MM.1S (cell line): ENCODE measurements at regions not wholly inside any gene's neighbourhood (a gene's known extent, or its start where the extent isn't known, plus 50 kb on each side); places are given as distances from the start of the nearest gene placed in this dataset.
"Not testable (repeated sequence)": the region's sequence is repeated elsewhere in the genome, so short reads cannot be mapped to it uniquely, and the experiment has no call there.

Experiments used
- DNase-seq: peaks from one replicate; pipeline ENCODE4 v3.0.0-alpha.2; 2015
- H2AFZ ChIP-seq: fragments of 300-600 bp; sonication (generic); 2 replicates; pipeline ENCODE4 v1.6.0; 2016; ENCODE audit warnings: antibody characterized with exemption, low read length
- H3F3A ChIP-seq: fragments of 300-600 bp; sonication (generic); 2 replicates; pipeline ENCODE4 v1.6.1; 2016; ENCODE audit warnings: mild to moderate bottlenecking, antibody characterized with exemption, low read length, moderate library complexity, mixed read lengths; ENCODE audit not compliant: insufficient read depth
- H3K27ac ChIP-seq: fragments of 300-600 bp; sonication (generic); 2 replicates; pipeline ENCODE4 v1.5.1; 2016; ENCODE audit warnings: mild to moderate bottlenecking, low read length
- H3K27me3 ChIP-seq: fragments of 300-600 bp; sonication (generic); replicated peaks from 2 replicates; pipeline ENCODE4 v1.6.0; 2016; ENCODE audit warnings: low read length; ENCODE audit not compliant: insufficient read depth
- H3K36me3 ChIP-seq: fragments of 300-600 bp; sonication (generic); replicated peaks from 2 replicates; pipeline ENCODE4 v1.6.1; 2016; ENCODE audit warnings: mild to moderate bottlenecking, low read length, mixed read lengths; ENCODE audit not compliant: insufficient read depth
- H3K4me1 ChIP-seq: fragments of 300-600 bp; sonication (generic); 2 replicates; pipeline ENCODE4 v1.6.1; 2016; ENCODE audit warnings: low read length, mixed read lengths
- H3K4me2 ChIP-seq: fragments of 300-600 bp; sonication (generic); 2 replicates; pipeline ENCODE4 v1.6.0; 2016; ENCODE audit warnings: low read depth, low read length
- H3K4me3 ChIP-seq: fragments of 300-600 bp; sonication (generic); 2 replicates; pipeline ENCODE4 v1.5.1; 2016; ENCODE audit warnings: low read length, mixed read lengths
- H3K79me2 ChIP-seq: fragments of 300-600 bp; sonication (generic); 2 replicates; pipeline ENCODE4 v1.6.1; 2016; ENCODE audit warnings: mixed run types, low read length, mixed read lengths
- H3K9ac ChIP-seq: fragments of 300-600 bp; sonication (generic); 2 replicates; pipeline ENCODE4 v1.6.1; 2016; ENCODE audit warnings: low read length, mixed read lengths
- H3K9me2 ChIP-seq: fragments of 300-600 bp; sonication (generic); replicated peaks from 2 replicates; pipeline ENCODE4 v1.6.1; 2016; ENCODE audit warnings: mild to moderate bottlenecking, low read length, mixed read lengths; ENCODE audit not compliant: insufficient read depth
- H3K9me3 ChIP-seq: fragments of 300-600 bp; sonication (generic); replicated peaks from 2 replicates; pipeline ENCODE4 v1.6.1; 2016; ENCODE audit warnings: mild to moderate bottlenecking, low read length, mixed read lengths; ENCODE audit not compliant: insufficient read depth
- H4K20me1 ChIP-seq: fragments of 300-600 bp; sonication (generic); 2 replicates; pipeline ENCODE4 v1.6.1; 2016; ENCODE audit warnings: mild to moderate bottlenecking, low read length, moderate library complexity, mixed read lengths; ENCODE audit not compliant: insufficient read depth

DNA sequence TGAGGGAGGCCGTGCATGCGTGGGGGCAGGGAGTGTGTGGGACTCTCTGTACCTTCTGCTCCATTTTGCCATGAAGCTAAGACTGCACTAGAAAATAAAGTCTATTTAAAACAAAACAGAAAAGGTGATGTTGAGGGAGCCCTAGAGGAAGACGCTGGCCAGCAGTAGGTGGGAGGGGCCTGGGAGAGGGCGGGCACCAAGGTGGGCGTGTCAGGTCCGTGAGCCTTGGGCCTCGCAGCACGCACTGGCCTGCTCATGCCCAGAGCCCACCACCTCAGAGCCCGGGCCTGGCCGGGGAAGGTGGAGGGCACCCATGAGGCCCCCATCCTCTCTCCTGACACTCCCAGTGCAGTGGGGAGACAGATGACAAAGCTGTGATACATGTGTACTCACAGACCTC, 5408.3 kb upstream of the TPTE start:
- not testable (repeated sequence) for DNase-seq

DNA sequence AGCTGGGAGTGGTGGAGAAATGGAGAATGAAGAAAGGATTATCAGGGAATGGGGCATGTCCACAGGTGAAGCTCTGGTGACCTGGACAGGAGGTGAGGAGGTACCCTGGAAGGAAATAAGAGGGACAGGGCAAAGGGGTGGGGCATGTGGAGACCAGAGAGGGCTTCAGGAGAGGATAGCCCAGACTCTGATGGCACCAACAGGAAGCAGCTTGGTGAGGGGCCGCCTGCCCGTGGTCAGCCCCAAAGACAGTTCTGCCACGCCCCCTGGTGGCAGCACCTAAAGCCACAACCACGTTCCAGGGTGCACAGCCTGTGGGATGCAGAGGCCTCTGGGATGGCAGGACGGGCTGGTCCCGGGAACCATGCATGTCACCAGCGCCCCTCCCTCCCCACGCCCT, 5406.9 kb upstream of the TPTE start:
- not testable (repeated sequence) for H3F3A ChIP-seq, H3K4me2 ChIP-seq, H2AFZ ChIP-seq, H3K9ac ChIP-seq, H3K9me2 ChIP-seq, H3K4me1 ChIP-seq, DNase-seq, H4K20me1 ChIP-seq, H3K9me3 ChIP-seq, H3K27ac ChIP-seq, H3K27me3 ChIP-seq, H3K36me3 ChIP-seq, H3K79me2 ChIP-seq, H3K4me3 ChIP-seq

More for the DNA sequence above, 5408.3 kb upstream of the TPTE start:
- not testable (repeated sequence) for H4K20me1 ChIP-seq, H3K79me2 ChIP-seq, H3K36me3 ChIP-seq, H3K27ac ChIP-seq, H3K9ac ChIP-seq, H3K4me1 ChIP-seq, H3K9me3 ChIP-seq, H3K9me2 ChIP-seq, H3F3A ChIP-seq, H2AFZ ChIP-seq, H3K27me3 ChIP-seq, H3K4me3 ChIP-seq, H3K4me2 ChIP-seq

DNA sequence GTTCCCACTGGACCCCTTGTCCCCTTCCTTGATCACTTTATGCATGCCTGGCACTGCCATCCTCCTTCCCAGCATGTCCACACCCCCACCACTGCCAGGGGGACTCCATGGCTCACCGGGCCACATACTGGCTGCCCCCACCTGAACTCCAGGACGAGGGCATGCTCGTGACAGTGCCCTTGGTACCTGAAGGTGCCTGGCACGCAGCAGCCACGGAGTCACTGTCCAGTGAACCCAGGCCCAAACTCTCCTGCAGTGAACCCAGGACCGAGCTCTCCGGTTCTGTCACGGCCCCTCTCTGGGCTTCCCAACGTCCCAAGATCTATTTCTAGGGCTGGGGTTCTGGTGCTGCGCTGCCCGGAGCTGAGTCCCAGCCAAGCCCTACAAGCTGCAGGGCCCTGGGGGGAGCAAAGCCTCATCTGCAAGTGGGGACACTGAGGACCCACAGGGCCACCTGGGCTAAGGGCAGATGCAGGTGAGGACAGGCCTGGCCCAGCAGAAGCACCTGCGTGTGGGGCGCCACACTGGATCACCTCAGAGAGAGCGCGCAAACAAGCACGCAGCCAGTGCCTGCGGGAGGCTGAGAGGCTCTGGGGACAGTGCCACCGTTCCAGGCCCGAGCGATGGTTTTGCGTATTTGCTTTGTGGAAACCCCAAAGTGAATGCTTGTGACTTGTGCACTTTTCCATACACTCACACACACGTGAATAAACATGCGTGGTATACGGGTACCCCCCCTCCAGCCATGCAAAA, 5406.3 kb upstream of the TPTE start:
- H3K36me3 ChIP-seq, H4K20me1 ChIP-seq, DNase-seq, H3F3A ChIP-seq, H3K4me1 ChIP-seq, H3K9me2 ChIP-seq, H3K4me3 ChIP-seq, H3K9me3 ChIP-seq, H3K79me2 ChIP-seq, H3K4me2 ChIP-seq, H3K27ac ChIP-seq, H3K9ac ChIP-seq, H2AFZ ChIP-seq, H3K27me3 ChIP-seq: not testable (repeated sequence)

DNA sequence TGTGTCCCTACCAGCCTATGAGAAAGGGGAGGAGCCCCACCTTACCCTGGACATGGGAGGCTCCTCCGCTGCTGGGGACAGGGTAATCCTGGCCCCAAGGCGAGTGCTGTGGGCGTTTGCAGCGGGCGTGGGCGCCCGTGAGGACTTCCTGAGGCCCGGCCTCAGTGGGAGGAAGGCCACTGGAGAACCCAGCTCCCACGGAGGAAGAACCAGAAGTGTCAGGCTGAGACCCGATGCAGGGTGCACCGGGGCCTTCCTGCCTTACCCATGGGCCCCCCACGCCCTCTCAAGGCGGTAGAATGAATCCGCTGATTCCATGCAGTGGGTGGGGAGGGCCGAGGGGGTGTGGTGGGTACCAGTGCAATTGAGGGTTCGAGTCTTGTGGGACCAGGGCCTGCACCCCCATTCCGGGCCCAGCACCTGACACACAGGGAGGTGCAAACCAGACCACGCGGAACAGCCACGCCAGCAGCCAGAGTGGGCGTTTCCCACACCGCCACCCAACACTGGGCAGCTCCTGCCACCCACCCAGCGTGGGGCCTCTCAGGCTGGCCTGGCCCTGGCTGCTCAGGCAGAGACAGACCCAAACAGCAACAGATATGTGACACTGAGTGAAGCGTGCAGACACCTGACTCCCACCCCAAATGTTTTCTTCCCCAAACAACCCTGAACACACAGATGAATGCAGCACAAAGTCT, 5405.6 kb upstream of the TPTE start:
- not testable (repeated sequence) for H3K27ac ChIP-seq, H3K4me1 ChIP-seq, H3K4me3 ChIP-seq, H3F3A ChIP-seq, DNase-seq, H3K9me3 ChIP-seq, H3K9ac ChIP-seq, H2AFZ ChIP-seq, H3K36me3 ChIP-seq, H3K4me2 ChIP-seq, H3K27me3 ChIP-seq, H4K20me1 ChIP-seq, H3K9me2 ChIP-seq, H3K79me2 ChIP-seq

DNA sequence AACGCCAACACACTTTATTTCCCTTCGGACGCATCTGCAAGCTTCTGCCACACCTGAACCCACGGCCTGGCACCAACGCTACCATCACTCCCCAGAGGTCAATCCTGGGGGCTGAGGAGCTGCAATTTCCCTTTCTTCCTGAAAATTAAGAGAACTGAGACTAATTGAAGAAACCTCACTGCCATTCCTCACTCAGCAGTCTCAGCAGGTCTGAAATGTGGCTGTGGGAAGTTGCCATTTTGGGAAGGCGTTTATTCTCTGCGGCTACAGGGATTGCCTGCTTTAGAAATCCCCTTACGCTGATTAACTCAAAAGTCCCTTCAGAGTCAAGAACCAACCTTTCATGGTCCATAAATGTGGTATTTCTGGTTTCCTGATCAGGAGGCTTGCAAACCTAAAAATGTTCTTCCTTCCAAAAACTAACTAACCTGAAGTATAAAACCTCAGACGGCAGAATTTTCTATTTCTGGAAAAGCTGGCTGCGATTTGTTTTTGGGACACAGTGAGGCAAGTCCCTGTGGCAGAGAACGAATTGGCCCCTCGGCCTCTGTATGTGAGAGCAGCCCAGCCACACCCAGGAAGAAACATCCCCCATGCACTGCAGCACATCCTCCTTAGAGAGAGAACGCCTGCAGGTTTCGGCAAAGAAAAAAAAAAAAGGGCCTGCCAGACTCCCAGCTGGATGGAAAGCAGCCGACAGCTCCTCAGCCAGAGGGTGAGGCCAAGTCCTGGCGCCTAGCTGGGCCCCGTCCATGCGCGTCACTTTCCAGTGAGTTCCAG, 5404.8 kb upstream of the TPTE start:
- H4K20me1 ChIP-seq: not testable (repeated sequence)

DNA sequence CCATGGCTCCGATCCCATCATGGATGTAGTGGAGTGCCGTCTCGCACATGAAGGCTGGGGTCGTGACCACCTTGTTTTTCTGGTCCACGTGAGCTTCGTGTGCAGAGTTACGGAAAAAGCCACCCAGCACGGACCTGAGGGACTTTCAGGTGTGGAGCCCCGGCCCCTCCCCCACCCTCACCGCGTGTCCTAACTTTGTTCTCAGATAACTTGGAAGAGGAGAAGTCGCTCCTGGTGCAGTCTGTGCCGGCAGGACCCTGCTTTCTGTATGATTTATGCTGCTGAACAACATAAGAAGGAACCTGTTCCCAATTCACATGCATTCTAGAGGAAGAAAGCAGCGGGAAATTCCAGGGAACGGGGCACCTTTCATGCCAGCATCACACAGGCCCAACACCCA, 5404.2 kb upstream of the TPTE start:
- not testable (repeated sequence) for H3K4me2 ChIP-seq, H3K4me1 ChIP-seq, H3K9me2 ChIP-seq, H3K36me3 ChIP-seq, H3K27ac ChIP-seq, H4K20me1 ChIP-seq, H3K4me3 ChIP-seq, H3K9ac ChIP-seq, DNase-seq, H3K27me3 ChIP-seq, H3K79me2 ChIP-seq, H2AFZ ChIP-seq, H3K9me3 ChIP-seq, H3F3A ChIP-seq

More for the DNA sequence above, 5404.8 kb upstream of the TPTE start:
- H3K36me3 ChIP-seq, H3K4me3 ChIP-seq, DNase-seq, H3K79me2 ChIP-seq, H3K27me3 ChIP-seq, H2AFZ ChIP-seq, H3K4me2 ChIP-seq, H3K27ac ChIP-seq, H3K4me1 ChIP-seq, H3K9me2 ChIP-seq, H3F3A ChIP-seq, H3K9me3 ChIP-seq, H3K9ac ChIP-seq: not testable (repeated sequence)

DNA sequence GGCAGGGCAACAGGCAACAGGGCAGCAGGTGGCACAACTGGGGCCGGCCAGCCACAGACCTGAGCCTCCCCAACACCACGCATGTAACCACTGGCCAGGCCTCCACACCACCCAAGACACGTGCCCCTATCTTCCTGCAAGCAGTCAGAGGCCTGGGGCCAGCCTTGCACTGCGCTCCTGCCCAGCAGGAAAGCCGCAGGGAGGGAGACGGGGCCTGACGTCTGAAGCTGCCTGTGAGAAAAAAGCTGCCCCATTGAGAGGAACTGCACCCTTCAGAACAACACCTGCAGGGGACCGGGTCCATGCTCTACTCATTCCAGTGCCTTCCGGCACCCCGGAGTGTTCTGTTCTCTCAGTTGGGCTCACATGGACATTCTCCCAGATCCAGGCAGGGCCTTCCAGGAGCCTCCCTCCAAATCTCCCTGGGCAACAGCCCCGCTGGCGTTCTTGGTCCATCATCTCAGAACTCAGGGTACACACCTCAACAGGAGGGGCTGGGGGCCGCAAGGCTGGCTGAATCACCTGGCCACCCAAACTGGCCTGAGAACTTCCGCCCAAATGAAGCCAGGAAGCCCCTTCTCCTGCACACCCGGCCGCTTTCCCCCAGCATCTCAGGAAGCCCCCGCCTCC, 5403.6 kb upstream of the TPTE start:
- H3K4me2 ChIP-seq, H3K9me2 ChIP-seq, H3F3A ChIP-seq, H3K9me3 ChIP-seq, H3K36me3 ChIP-seq, H3K4me1 ChIP-seq, H3K4me3 ChIP-seq, H3K27me3 ChIP-seq, DNase-seq, H3K27ac ChIP-seq, H3K9ac ChIP-seq, H4K20me1 ChIP-seq, H3K79me2 ChIP-seq, H2AFZ ChIP-seq: not testable (repeated sequence)
